Body of pancreas (tissue), 4 donors: ENCODE measurements at regions not wholly inside any gene's neighbourhood (a gene's known extent, or its start where the extent isn't known, plus 50 kb on each side); places are given as distances from the start of the nearest gene placed in this dataset.
"Not testable (repeated sequence)": the region's sequence is repeated elsewhere in the genome, so short reads cannot be mapped to it uniquely, and the experiment has no call there.

Experiments used
- ATAC-seq: fragments of 150-250 bp; one replicate; pipeline ENCODE4 v1.9.1; 2016
- DNase-seq, 4 donors: peaks; one replicate each; pipeline ENCODE4 v3.0.0-alpha.2; 2019
- H3K27ac ChIP-seq, 4 donors: fragments of 200-600 bp; sonication (generic); 1 replicate in 3 of 4; 2 replicates in 1 of 4; pipeline versions ENCODE4 v1.5.1 to v1.6.1; 2016 to 2019; ENCODE audit warnings: mild to moderate bottlenecking in 1 of 4, mixed read lengths in 1 of 4, moderate library complexity in 1 of 4
- H3K27me3 ChIP-seq, 2 donors: fragments of 200-600 bp; sonication (generic); one replicate each; pipeline ENCODE4 v1.6.0; 2016; ENCODE audit warnings: mild to moderate bottlenecking in 1 of 2
- H3K36me3 ChIP-seq, 2 donors: fragments of 200-600 bp; sonication (generic); replicated peaks in 1 of 2; 2 replicates each; pipeline ENCODE4 v1.5.1; 2016; ENCODE audit warnings: low read depth in 2 of 2; ENCODE audit not compliant: insufficient read depth in 1 of 2
- H3K4me1 ChIP-seq: fragments of 200-600 bp; sonication (generic); one replicate; pipeline ENCODE4 v1.6.0; 2016
- H3K4me3 ChIP-seq, 2 donors: fragments of 200-600 bp; sonication (generic); 1 replicate in 1 of 2; 2 replicates in 1 of 2; pipeline ENCODE4 v1.5.1; 2016 to 2019
- H3K9me3 ChIP-seq, 3 donors: fragments of 200-600 bp; sonication (generic); 1 replicate in 2 of 3; 2 replicates in 1 of 3; pipeline ENCODE4 v1.5.1; 2016
- POLR2A ChIP-seq, 3 donors: fragments of 450-650 bp; IDR thresholded peaks; one replicate each; pipeline ENCODE4 v1.6.1; 2016; ENCODE audit warnings: antibody characterized with exemption in 3 of 3, mild to moderate bottlenecking in 2 of 3
- WGBS, 2 donors: methylation state at CpG; one replicate each; pipeline ENCODE4 v1.1.5; 2017; 5-methylcytosine and 5-hydroxymethylcytosine counted together
- intact Hi-C: fragments of 100-400 bp; cut with DNase I; formaldehyde crosslinking; loops from one replicate; pipeline ENCODE4 v1.15.1; 2023
- TF ChIP-seq, protein P1 (sequence below), 7 experiments: fragments of 450-650 bp in 4 of 7; fragments of 200-600 bp in 3 of 7; sonication (generic) in 3 of 7; IDR thresholded peaks; one replicate each; pipeline ENCODE4 v1.5.1; 2016 to 2019; ENCODE audit warnings: antibody characterized with exemption in 7 of 7

DNA sequence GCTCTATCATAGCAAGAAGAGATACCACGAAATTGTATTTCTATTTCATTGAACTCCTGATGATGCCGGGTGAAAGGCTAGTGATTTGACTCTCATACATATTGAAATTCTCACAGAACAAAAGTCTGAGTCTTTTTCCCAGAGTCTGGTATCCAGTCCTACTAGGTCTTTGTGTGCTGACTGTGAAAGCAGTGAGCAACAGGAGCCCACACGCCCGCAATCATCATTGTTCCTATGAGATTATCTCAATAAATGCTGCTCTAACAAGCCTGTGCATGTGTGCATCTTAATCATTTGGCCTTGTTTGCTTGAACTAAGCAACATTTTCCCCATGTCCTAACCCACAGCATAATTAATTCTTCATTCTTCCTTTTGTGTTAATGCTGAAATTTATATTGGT lies 1466.0 kb downstream of the CDH11 start:
- DNase-seq (no peak), ATAC-seq (no peak)
- intact Hi-C loops, result no loop called here
- no peaks in the 10 kb centered on the region for H3K4me1 ChIP-seq
- no peaks in the 10 kb centered on the region for H3K36me3 ChIP-seq
- H3K4me3 ChIP-seq, result no peak overlapping the region
- no peaks in the 10 kb centered on the region for H3K9me3 ChIP-seq
- TF ChIP-seq POLR2A (IDR thresholded peaks at IDR 0.05), result no peak
- TF ChIP-seq, protein P1, sequence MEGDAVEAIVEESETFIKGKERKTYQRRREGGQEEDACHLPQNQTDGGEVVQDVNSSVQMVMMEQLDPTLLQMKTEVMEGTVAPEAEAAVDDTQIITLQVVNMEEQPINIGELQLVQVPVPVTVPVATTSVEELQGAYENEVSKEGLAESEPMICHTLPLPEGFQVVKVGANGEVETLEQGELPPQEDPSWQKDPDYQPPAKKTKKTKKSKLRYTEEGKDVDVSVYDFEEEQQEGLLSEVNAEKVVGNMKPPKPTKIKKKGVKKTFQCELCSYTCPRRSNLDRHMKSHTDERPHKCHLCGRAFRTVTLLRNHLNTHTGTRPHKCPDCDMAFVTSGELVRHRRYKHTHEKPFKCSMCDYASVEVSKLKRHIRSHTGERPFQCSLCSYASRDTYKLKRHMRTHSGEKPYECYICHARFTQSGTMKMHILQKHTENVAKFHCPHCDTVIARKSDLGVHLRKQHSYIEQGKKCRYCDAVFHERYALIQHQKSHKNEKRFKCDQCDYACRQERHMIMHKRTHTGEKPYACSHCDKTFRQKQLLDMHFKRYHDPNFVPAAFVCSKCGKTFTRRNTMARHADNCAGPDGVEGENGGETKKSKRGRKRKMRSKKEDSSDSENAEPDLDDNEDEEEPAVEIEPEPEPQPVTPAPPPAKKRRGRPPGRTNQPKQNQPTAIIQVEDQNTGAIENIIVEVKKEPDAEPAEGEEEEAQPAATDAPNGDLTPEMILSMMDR (IDR thresholded peaks at IDR 0.05), result no peak
- H3K27ac ChIP-seq, result no peak overlapping the region
- no peaks in the 10 kb centered on the region for H3K27me3 ChIP-seq
- WGBS, 2 donors, result 59 to 78% methylated on average over 4 of the region's 4 CpGs

DNA sequence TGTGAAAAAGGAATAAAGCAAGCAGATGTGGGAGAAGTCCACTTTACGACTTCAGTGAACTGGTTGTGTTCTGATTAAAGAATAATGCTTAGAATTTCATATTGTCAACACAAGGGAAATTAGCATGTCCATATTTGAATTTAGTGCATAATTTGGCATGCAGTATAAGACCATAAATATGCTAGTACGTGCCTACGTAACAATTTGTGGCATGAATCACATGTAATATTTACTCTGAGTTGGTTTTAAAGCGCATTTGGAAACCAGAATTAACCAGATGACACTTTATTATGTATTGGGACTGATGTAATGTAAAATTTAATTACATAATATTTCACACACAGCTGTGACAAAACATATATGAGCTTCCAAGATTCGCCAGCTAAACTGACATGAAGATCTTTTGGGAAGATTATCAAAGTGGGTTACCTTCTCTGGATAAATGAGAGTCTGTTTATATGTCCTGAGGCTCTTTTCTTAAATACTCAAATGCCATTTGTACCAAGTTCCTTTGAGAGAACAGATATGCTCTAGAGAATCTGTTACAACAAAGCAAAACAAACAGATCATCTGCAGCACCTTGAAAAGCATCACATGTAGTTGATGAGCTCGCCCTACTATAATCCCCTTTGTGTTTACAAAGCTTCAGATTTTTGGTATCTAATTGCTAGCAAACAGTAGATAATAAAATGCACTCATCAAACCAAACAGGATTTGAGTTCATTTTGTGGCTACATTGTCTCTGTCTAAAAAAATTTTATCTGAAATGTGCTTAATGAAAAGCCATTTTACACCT lies 1468.6 kb downstream of the CDH11 start:
- DNase-seq, result no peak
- intact Hi-C loops, result no loop called here
- ATAC-seq, result no peak
- H3K4me3 ChIP-seq, result no peak overlapping the region
- 64 to 66% methylated on average over 6 of the region's 6 CpGs for WGBS, 2 donors
- H3K27me3 ChIP-seq, result no peaks in the 10 kb centered on the region
- no peaks in the 10 kb centered on the region for H3K9me3 ChIP-seq
- TF ChIP-seq, protein P1 (IDR thresholded peaks at IDR 0.05), result no peak
- TF ChIP-seq POLR2A (IDR thresholded peaks at IDR 0.05), result no peak
- no peaks in the 10 kb centered on the region for H3K4me1 ChIP-seq
- no peak overlapping the region for H3K27ac ChIP-seq
- no peaks in the 10 kb centered on the region for H3K36me3 ChIP-seq

DNA sequence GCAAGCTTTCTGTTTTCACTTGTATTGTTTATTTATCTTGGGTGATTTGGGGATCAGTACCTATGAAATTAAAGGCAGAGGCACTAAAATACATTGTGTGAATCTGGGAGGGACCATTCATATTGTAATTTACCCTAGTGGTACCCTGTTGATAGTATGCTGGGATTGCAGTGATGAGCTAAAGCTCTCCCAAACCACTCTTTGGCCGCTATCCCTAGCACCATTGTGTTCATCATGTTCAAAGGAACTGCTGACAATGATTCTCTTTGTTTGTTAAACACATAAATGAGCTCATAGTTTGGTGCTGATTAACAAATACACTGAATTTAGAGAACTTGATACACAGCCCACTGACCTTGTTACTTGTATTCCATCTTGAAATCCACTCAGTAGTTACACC lies 1469.8 kb downstream of the CDH11 start:
- H3K4me3 ChIP-seq, result no peak overlapping the region
- H3K9me3 ChIP-seq, result no peaks in the 10 kb centered on the region
- DNase-seq (no peak), ATAC-seq (no peak)
- H3K36me3 ChIP-seq, result no peaks in the 10 kb centered on the region
- WGBS, 2 donors, result 67 to 74% methylated on average over 1 of the region's 1 CpG
- H3K27ac ChIP-seq, result no peak overlapping the region
- H3K4me1 ChIP-seq, result no peaks in the 10 kb centered on the region
- TF ChIP-seq, protein P1 (IDR thresholded peaks at IDR 0.05), result no peak
- TF ChIP-seq POLR2A (IDR thresholded peaks at IDR 0.05), result no peak
- H3K27me3 ChIP-seq, result no peaks in the 10 kb centered on the region
- intact Hi-C loops, result no loop called here

DNA sequence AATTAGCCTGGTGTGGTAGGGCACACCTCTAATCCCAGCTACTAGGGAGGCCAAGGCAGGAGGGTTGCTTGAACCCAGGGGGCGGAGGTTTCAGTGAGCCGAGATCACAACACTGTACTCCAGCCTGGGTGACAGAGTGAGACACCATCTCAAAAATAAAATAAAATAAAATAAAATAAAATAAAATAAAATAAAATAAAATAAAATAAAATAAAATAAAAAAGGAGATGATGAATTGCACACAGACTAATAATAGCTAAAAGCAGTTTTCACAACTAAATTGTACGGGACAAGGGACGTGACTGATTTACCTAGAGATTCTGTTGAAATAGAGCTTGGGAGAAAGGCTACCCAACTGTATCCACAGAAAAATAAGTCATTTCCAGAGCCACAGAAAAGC lies 1471.3 kb downstream of the CDH11 start:
- TF ChIP-seq, protein P1 (IDR thresholded peaks at IDR 0.05), result no peak
- no peak for TF ChIP-seq POLR2A (IDR thresholded peaks at IDR 0.05)
- 95 to 97% methylated on average over 4 of the region's 4 CpGs for WGBS, 2 donors
- Histone ChIP-seq H3K27ac (no peak overlapping the region), H3K27me3 (no peaks in the 10 kb centered on the region), H3K4me1 (no peaks in the 10 kb centered on the region), H3K36me3 (no peaks in the 10 kb centered on the region), H3K4me3 (no peak overlapping the region), H3K9me3 (no peaks in the 10 kb centered on the region)
- intact Hi-C loops, result no loop called here
- ATAC-seq, result no peak
- DNase-seq, result no peak

DNA sequence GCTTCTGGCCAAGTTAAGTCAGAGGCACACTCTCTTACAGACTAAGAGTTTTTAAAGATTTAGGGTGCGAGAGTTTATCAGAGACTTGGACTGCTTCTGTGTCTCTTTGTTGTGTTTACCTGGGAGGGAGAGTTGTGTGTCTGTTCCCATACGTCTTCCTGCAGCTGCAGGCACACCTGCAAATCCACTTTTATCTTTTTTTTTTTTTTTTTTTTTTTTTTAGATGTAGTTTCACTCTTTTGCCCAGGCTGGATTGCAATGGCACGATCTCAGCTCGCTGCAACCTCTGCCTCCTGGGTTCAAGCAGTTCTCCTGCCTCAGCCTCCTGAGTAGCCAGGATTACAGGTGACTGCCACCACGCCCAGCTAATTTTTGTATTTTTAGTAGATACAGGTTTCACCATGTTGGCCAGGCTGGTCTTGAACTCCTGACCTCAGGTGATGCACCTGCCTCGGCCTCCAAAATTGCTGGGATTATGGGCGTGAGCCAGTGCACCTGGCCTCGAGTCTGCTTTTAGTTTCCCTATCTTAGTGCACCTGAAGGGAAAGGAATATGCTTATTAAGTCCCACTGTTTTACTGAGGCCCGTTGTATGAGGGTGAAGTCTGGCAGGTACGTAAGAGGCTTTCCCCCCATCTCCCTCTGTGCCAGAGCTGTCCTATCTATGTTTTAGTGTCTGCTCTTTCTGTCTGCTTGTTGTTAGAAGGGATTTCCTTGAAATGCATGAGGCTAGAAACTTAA lies 1488.0 kb downstream of the CDH11 start:
- H3K36me3 ChIP-seq, intact Hi-C loops, H3K4me1 ChIP-seq, ATAC-seq, H3K9me3 ChIP-seq, H3K27me3 ChIP-seq, H3K4me3 ChIP-seq, DNase-seq, H3K27ac ChIP-seq: not testable (repeated sequence)
- 79 to 86% methylated on average over 9 to 10 of the region's 10 CpGs for WGBS, 2 donors
